GM06990 (cell line): ENCODE measurements at regions not wholly inside any gene's neighbourhood (a gene's known extent, or its start where the extent isn't known, plus 50 kb on each side); places are given as distances from the start of the nearest gene placed in this dataset.

Experiments used
- DNase-seq: peaks from one replicate; pipeline ENCODE4 v3.0.0-alpha.2; 2011; ENCODE audit not compliant: insufficient read length; ENCODE audit errors: extremely low read depth
- H3K27me3 ChIP-seq: replicated peaks from 2 replicates; pipeline ENCODE4 v1.6.0; 2011; ENCODE audit warnings: low read length; ENCODE audit not compliant: control insufficient read depth, insufficient read depth
- H3K36me3 ChIP-seq: 2 replicates; pipeline ENCODE4 v1.5.1; 2011; ENCODE audit warnings: low read length; ENCODE audit not compliant: control insufficient read depth, insufficient read depth
- H3K4me3 ChIP-seq: replicated peaks from 2 replicates; pipeline ENCODE4 v1.5.1; 2011; ENCODE audit warnings: low read depth, mild to moderate bottlenecking, control low read depth, low read length
- TF ChIP-seq, protein P1 (sequence below): IDR thresholded peaks from 2 replicates; pipeline ENCODE4 v1.5.1; 2011; ENCODE audit warnings: low read length, control low read depth, mild to moderate bottlenecking, inconsistent platforms; ENCODE audit not compliant: insufficient read depth, poor library complexity, severe bottlenecking

DNA sequence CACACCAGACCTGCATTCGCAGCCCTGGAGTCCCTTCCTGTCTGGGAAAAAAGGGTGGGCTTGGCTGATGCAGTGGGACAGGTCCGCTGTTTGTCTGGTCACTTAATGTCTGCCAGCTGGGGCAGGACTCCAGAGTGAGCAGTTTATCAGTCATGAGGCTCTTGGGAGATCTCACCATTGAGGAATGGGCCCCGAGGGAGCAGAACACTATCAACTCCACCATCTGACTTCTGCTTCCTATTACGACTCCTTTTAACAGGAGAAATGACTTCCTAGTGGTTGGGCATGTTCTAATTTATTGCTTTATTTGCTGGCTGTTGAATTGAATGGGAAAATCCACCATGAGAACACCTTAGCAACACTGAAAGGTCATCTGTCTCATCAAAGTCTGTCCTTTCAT is 182.5 kb upstream of the RASSF8 start:
- Histone ChIP-seq H3K27me3 (no peaks in the 10 kb centered on the region), H3K36me3 (no peaks in the 10 kb centered on the region), H3K4me3 (no peak overlapping the region)
- DNase-seq: no peak
- TF ChIP-seq, protein P1, sequence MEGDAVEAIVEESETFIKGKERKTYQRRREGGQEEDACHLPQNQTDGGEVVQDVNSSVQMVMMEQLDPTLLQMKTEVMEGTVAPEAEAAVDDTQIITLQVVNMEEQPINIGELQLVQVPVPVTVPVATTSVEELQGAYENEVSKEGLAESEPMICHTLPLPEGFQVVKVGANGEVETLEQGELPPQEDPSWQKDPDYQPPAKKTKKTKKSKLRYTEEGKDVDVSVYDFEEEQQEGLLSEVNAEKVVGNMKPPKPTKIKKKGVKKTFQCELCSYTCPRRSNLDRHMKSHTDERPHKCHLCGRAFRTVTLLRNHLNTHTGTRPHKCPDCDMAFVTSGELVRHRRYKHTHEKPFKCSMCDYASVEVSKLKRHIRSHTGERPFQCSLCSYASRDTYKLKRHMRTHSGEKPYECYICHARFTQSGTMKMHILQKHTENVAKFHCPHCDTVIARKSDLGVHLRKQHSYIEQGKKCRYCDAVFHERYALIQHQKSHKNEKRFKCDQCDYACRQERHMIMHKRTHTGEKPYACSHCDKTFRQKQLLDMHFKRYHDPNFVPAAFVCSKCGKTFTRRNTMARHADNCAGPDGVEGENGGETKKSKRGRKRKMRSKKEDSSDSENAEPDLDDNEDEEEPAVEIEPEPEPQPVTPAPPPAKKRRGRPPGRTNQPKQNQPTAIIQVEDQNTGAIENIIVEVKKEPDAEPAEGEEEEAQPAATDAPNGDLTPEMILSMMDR: no peak

GRCh38 chr12:25780771-25781170 is 177.7 kb upstream of the RASSF8 start:
- H3K4me3 ChIP-seq: no peak overlapping the region
- DNase-seq: no peak
- no peaks in the 10 kb centered on the region for H3K36me3 ChIP-seq
- no peaks in the 10 kb centered on the region for H3K27me3 ChIP-seq
- TF ChIP-seq, protein P1: no peak

DNA sequence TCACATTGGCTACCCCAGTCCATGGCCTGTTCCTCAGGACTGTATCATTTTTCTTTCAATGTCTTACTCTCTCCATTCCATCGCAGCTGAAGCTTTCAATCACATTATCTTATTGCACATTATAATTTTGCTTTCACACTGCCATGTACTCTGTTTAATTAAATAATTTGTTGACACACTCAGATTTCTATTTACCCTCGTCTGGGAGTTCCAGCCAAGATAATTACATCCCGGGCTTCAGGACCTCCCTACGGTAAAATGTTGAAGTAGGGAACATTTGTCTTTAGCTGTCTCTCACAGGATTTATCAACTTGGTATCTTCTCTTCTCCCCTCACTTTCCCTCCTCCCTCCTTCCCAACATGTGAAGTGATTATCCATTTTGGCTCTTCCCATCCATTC is 177.2 kb upstream of the RASSF8 start:
- H3K4me3 ChIP-seq: no peak overlapping the region
- no peaks in the 10 kb centered on the region for H3K27me3 ChIP-seq
- TF ChIP-seq, protein P1: no peak
- H3K36me3 ChIP-seq: no peaks in the 10 kb centered on the region
- DNase-seq: no peak

GRCh38 chr12:25783566-25783965 is 174.9 kb upstream of the RASSF8 start:
- no peaks in the 10 kb centered on the region for H3K27me3 ChIP-seq
- TF ChIP-seq, protein P1: no peak
- H3K36me3 ChIP-seq: no peaks in the 10 kb centered on the region

DNA sequence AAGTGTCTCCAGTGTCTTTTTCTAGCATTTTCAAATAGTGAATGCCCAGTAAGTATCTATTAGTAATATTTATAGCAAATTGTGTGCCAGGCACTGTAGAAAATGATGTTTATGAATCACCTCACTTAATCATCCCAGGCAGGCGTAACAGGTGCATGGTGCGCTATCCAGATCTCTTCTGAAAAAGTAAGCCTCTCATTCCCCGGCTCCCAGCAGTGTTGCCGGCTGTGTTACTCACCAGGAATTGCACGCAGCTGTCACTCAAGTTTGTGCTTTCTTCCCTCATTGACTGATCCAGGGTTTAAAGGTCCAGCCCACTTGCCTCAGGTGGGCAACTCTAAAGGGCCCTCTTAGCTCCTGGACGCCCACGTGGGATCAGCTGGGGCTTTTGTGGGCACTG is 173.8 kb upstream of the RASSF8 start:
- no peaks in the 10 kb centered on the region for H3K27me3 ChIP-seq
- no peak overlapping the region for H3K4me3 ChIP-seq
- DNase-seq: no peak
- TF ChIP-seq, protein P1: no peak
- H3K36me3 ChIP-seq: no peaks in the 10 kb centered on the region

More at GRCh38 chr12:25783566-25783965, 174.9 kb upstream of the RASSF8 start:
- no peak overlapping the region for H3K4me3 ChIP-seq
- no peak for DNase-seq

DNA sequence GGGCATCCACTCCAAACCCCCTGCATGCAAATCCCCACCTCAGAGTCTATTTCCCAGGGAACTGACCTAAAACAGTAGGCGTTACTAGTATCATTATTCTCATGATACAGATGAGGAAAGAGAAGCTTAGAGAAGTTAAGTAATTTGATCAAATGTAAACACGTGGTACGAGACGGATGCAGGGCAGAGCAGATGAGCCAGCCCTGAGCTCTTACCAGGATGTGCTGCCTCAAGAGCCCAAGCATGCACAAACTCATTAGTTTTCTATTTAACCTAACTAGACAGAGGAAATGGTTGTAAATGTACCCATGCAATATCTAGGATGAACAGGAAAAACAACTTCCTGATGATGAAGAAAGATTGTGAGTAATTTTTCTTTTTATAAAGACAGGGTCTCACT is 173.3 kb upstream of the RASSF8 start:
- no peak overlapping the region for H3K4me3 ChIP-seq
- TF ChIP-seq, protein P1: no peak
- H3K36me3 ChIP-seq: no peaks in the 10 kb centered on the region
- H3K27me3 ChIP-seq: no peaks in the 10 kb centered on the region
- DNase-seq: no peak
